Sciatic nerve (tissue), 2 donors: ENCODE measurements at regions not wholly inside any gene's neighbourhood (a gene's known extent, or its start where the extent isn't known, plus 50 kb on each side); places are given as distances from the start of the nearest gene placed in this dataset.

Experiments
- ATAC-seq: fragments of 200-7000 bp; cut with Tn5 transposase; one replicate; pipeline ENCODE4 v1.9.1; 2020; ENCODE audit warnings: mild to moderate bottlenecking, moderate library complexity
- DNase-seq: peaks from one replicate; pipeline ENCODE4 v3.0.0-alpha.2; 2020; ENCODE audit warnings: low spot score
- intact Hi-C: fragments of 100-400 bp; cut with DNase I; formaldehyde crosslinking; loops from one replicate; pipeline ENCODE4 v1.14.2; 2022
- donor health status: DM: no; HTN: no; CAD: no.
- donor health status: DM: no; HTN: no; CAD: no.

GRCh38 chr5:35482167-35482755, 135.4 kb upstream of the SPEF2 start:
- ATAC-seq, result no peak
- intact Hi-C loops, result no loop called here
- DNase-seq, result no peak

DNA sequence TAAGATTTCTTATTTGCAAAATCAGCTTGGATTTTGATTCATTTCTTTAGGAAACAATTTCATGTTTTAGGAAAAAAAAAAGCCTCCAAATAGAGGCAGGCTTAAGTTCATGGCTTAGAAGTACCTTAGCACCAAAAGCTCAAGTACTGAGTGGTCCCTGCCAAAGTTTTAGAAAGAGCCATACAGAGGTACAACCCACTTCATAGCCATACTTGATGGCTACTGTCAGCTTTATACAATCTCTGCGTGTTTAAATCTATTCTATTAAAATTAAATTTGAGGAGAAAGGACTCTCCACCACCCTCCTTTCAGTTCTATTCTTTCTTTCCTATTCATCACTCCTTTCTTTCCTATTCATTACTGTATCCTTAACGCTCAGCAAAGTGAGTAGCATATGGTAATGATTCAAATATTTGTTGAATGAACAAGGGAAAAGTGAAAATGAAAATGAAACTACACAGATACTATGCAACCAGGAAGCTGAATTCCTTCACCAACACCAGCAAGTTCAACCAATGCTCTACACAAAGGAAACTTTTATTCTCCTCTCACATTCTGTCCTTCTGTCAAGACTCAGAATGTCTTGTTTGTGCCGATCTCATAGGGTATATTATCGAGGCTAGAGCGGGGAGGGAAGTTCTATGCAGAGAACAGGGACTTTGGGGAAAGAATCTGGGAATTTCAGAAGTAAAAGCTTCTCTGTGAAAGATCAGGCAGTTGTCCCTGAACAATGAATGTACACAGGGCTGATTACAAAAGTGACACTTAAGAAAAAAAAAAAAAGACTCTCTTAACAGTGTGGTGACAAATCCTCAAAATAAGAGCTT, 138.6 kb upstream of the SPEF2 start:
- peak; percentile 85 for ATAC-seq
- DNase-seq, result no peak
- intact Hi-C loops, result no loop called here

DNA sequence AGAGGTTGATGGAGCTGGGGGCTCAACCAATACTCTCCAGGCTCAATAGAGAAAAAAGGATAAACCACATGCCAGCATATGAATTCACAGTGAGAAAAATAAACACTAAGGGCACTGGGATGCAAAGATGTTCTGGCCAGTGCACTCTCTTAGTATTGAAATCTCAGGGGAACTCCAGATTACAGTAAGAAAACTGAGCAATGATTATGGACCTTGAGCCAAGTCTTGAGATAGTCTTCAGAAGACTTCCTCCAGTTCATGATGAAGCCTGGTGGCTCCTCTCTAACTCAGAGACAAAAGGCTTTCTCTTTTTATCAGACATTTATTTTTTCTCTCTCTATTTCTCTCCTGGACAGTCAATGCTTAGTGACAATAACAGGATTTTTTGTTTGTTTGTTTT, 139.8 kb upstream of the SPEF2 start:
- ATAC-seq, result no peak
- intact Hi-C loops, result no loop called here
- DNase-seq, result no peak

DNA sequence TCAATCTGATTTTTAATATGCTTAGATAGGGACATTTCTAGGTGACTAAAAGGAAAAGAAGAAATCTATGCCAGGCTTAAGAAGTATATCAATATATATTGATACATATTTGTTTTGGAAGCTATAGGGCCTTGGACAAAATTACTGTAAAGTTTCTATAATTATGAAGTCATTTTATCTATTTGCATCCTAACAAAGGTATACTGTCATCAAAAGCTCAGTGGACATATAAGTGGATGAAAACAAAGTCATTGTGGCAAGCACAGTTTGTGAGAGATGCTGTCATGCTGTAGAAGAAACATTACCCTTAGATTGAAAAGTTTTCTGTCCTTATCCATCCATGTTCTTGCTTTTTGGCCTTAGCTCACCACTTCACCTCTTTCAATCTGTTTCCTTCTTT, 140.3 kb upstream of the SPEF2 start:
- ATAC-seq, result no peak
- DNase-seq, result no peak
- intact Hi-C loops, result no loop called here

GRCh38 chr5:35476797-35477196, 140.9 kb upstream of the SPEF2 start:
- no peak for DNase-seq

GRCh38 chr5:35476036-35476435, 141.6 kb upstream of the SPEF2 start:
- ATAC-seq (no peak), DNase-seq (no peak)
- intact Hi-C loops, result no loop called here

More at GRCh38 chr5:35476797-35477196, 140.9 kb upstream of the SPEF2 start:
- intact Hi-C loops, result no loop called here
- no peak for ATAC-seq

- intact Hi-C loops, result no loop called here
- DNase-seq (no peak), ATAC-seq (no peak)
Measured at GRCh38 chr5:35473589-35473988, 144.1 kb upstream of the SPEF2 start.

GRCh38 chr5:35470866-35471265, 146.8 kb upstream of the SPEF2 start:
- ATAC-seq, result peak; percentile 41
- intact Hi-C loops, result no loop called here
- DNase-seq, result no peak

- intact Hi-C loops, result no loop called here
- no peak for DNase-seq
- no peak for ATAC-seq
Measured at GRCh38 chr5:35468811-35469210, 148.9 kb upstream of the SPEF2 start.

DNA sequence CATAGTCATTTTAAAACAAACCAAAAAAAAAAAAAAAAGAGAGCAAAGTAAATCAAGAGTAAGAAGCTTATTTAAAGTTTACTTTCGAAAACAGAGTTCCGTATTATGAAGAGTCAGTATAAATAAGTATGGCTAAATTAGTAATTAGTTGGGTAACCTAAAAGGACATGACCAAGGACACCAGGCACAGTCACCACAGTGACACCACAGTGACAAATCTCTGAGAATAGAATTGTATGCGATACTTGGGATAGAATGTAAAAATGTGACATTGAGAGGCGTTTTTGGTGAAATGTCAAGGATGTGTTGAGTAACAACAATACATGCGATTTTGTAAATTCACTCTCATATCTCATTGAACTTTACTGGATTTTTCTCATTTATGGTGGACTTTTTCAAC, 150.9 kb upstream of the SPEF2 start:
- no peak for ATAC-seq
- no peak for DNase-seq
- intact Hi-C loops, result no loop called here

DNA sequence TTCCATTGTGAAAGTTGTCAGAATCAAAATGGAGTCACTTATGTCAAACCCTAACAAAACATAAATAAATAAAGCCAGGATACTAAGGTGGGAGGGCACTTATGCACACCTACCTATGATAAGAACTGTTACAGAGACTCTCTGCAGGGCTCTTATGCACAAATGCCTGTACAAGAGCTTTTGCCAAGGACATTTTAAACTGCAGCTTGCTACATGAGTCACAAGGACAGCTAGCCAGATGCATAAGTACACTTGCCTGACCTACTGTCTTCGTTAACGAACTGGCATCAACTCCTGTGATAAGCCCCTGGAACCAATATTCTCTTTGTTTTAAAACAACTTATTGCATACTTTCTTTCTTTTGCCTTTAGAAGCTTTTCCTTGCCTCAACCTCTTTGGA, 152.9 kb upstream of the SPEF2 start:
- ATAC-seq (no peak), DNase-seq (no peak)
- intact Hi-C loops, result no loop called here

DNA sequence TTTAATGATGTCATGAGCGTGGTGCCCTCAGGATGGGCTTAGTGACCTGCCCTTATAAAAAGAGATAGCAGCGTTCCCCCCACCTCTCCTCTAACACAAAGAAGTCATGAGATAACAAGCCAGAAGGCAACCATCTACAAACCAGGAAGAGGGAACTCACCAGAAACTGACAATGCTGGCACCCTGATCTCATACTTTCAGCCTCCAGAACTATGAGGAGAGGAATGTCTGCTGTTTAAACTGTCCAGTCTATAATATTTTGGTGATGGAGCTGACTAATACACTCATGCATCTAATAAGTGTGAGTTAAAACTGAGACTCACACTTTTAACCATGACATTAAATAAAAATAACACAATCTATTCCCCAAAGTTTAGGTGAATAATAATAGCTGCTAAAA, 156.1 kb upstream of the SPEF2 start:
- DNase-seq (no peak), ATAC-seq (no peak)
- intact Hi-C loops, result no loop called here

DNA sequence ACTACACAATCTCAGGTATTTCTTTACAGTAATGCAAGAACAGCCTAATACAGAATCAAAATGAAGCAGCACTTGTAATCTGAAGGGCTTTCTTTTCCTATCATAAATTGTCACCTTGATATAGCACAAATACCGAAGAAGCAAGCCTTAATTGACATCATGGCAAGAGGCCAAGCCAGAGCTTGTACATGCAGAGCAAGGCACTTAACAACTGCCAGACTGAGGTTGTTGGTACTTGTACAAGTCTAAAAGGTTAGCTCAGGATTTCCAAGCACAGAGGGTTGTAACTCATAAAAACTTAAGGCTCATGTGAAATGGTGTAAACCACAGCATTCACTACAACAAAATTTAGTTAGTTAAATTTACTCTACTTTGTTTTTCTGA, 158.8 kb upstream of the SPEF2 start:
- intact Hi-C loops, result no loop called here
- DNase-seq, result no peak
- ATAC-seq, result no peak

DNA sequence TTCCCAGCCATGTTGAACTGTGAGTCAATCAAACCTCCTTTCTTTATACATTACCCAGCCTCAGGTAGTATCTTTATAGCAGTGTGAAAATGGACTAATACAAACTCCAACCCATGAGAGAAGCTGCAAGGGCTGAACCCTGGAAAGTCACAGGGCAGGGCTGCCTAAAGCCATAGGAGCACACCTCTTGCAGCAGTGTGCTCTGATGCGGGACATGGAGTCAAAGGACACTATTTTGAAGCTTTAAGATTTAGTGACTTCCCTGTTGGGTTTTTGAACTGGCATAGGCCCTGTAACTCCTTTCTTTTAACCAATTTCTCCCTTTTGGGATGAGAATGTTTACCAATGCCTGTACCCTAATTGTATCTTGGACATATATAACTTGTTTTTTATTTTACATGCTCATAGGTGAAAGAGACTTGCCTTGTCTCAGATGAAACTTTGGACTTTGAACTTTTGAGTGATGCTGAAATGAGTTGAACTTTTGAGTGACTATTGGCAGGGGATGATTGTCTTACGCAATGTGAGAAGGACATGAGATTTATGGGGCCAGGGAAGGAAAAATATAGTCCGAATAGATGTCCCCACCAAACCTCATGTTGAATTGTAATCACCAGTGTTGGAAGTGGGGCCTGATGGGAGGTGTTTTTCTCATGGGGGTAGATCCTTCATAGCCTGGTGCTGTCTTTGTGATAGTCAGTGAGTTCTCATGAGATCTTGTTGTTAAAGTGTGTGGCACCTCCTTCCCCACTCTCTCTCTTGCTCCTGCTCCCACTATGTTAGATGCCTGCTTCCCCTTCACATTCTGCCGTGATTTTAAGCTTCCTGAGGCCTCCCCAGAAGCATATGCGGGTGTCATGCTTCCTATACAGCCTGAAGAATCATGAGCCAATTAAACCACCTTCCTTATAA, 159.5 kb upstream of the SPEF2 start:
- DNase-seq (no peak), ATAC-seq (no peak)
- intact Hi-C loops, result no loop called here

DNA sequence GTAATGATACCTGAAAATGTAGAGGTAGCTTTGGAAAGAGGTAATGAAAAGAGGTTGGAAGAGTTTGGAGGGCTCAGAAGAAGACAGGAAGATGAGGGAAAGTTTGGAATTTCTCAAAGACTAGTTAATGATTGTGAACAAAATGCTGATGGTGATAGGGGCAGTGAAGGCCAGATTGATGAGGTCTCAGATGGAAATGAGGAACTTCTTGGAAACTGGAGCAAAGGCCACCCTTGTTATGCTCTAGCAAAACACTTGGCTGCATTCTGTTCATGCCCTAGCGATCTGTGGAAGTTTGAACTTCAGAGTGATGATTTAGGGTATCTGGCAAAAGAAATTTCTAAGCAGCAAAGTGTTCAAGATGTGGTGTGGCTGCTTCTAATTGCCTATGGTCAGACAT, 161.2 kb upstream of the SPEF2 start:
- ATAC-seq (no peak), DNase-seq (no peak)
- intact Hi-C loops, result no loop called here

- intact Hi-C loops, result no loop called here
- no peak for ATAC-seq
- DNase-seq, result no peak
Measured at GRCh38 chr5:35454011-35454525, 163.6 kb upstream of the SPEF2 start.

GRCh38 chr5:35443803-35444595, 173.7 kb upstream of the SPEF2 start:
- DNase-seq (no peak), ATAC-seq (no peak)
- intact Hi-C loops, result no loop called here

DNA sequence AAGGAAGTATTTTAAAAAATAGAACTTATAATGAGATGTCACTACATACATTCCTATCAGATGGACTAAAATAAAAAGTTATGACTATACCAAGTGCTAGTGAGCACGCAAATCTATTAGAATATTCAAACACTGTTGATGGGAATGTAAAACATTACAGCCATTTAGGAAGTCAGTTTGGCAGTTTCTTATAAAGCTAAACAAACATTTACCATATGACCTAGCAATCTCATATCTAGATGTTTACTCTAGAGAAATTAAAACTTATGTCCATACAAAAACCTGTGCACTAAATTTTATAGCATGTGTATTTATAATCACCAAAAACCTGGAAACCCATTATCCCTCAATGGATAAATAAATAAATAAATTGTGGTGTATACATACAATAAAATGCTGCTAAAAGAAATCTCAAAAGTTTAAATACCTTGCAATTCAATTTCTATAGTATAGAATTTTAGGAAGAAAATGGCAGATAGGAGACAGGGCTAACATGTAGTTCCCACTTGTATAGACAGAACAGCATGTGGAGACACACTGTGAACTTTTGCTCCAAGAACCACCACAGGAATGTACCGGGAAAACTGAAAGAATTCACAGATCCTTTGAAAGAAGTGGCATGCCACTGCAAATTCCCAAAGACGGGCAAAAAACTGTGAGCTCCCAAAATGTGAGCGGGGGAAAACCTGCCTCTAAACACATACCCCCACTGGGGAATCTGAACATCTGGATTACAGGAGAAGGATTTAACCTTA, 174.6 kb upstream of the SPEF2 start:
- DNase-seq (no peak), ATAC-seq (no peak)
- intact Hi-C loops, result no loop called here
